HPDE6-E6E7 (cell line): ENCODE measurements at regions not wholly inside any gene's neighbourhood (a gene's known extent, or its start where the extent isn't known, plus 50 kb on each side); places are given as distances from the start of the nearest gene placed in this dataset.
"Not testable (repeated sequence)": the region's sequence is repeated elsewhere in the genome, so short reads cannot be mapped to it uniquely, and the experiment has no call there.

ENCODE experiments used
- DNase-seq: peaks from one replicate; pipeline ENCODE4 v3.0.0; 2011; ENCODE audit warnings: missing footprints; ENCODE audit errors: extremely low spot score

GRCh38 chr1:78247079-78247478 lies 201.3 kb downstream of the GIPC2 start:
- no peak for DNase-seq

GRCh38 chr1:78250201-78250600 lies 204.4 kb downstream of the GIPC2 start:
- no peak for DNase-seq

GRCh38 chr1:78254517-78254916 lies 208.8 kb downstream of the GIPC2 start:
- DNase-seq, result no peak

DNA sequence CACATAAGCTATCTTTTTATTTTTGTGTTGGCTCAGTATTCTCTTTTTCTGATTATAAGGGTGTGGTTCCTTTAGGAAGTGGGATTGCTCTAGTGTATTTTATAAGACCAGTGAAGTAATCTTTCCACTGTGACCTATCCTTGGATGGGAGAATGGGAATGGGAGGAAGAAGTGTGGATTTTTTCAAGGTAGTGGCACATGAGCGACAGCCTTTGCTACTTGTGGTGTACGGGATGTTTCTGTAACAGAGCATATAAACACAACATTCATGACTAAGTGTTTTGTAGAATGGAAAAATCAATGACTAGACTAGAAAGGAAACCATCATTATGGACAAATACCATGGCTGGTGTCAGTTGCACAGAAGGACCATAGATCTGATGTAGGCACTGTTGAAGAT lies 209.6 kb downstream of the GIPC2 start:
- no peak for DNase-seq

GRCh38 chr1:78255846-78256245 lies 210.1 kb downstream of the GIPC2 start:
- DNase-seq, result no peak

DNA sequence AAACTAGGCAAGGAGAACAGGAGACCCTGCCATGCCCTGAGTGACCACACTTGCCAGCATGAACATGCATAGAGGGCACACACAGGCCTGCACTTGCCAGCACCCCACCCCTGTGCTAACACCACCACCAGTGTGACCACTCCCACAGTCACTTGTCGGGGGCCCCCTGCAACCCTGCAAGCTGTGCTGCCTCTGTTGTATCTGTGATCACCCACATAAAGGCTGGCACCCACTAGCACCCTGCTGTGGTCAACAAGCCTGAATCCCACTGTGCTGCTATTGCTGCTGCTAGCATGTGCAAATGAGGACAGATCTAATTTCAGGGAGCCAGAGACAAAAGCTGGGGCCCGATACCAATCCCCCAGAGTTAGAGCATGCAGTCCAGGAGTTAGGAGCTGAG lies 217.7 kb downstream of the GIPC2 start:
- no peak for DNase-seq

- DNase-seq, result no peak
Observed at GRCh38 chr1:78263946-78264345, 218.2 kb downstream of the GIPC2 start.

- no peak for DNase-seq
Observed at GRCh38 chr1:78267513-78268218, 221.9 kb downstream of the GIPC2 start.

DNA sequence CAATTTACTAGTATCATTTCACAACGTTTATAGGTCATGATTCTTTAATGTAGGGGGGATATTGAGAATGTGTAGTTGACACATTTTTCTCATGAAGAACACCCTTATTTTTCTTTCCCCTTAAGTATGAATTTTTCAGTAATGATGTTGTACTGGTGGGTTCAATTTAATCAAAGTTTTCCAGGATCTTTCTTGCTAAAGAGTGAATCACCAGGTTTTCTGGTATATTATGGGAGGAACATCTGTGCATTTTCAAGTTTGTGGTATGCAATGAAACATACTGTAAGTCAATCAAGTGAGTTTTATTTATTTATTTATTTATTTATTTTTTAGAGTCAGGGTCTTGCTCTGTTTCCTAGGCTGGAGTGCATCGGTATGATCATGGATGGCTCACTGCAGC lies 221.2 kb upstream of the PTGFR start:
- DNase-seq, result no peak

DNA sequence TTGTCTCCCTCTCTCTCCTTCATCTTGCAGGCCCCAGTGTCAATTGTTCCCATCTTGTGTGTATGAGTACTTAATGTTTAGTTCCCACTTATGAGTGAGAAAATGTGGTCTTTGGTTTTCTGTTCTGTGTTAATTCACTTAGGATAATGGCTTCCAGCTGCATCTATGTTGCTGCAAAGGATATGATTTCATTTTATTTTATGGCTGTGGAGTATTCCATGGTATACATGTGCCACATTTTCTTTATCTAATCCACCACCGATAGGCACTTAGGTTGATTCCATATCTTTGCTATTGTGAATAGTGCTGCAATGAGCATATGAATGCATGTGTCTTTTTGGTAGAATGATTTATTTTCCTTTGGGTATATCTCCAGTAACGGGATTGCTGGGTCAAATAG lies 219.4 kb upstream of the PTGFR start:
- DNase-seq, result not testable (repeated sequence)

- DNase-seq, result no peak
Observed at GRCh38 chr1:78274814-78275213, 216.0 kb upstream of the PTGFR start.

GRCh38 chr1:78275456-78275855 lies 215.3 kb upstream of the PTGFR start:
- no peak for DNase-seq

DNA sequence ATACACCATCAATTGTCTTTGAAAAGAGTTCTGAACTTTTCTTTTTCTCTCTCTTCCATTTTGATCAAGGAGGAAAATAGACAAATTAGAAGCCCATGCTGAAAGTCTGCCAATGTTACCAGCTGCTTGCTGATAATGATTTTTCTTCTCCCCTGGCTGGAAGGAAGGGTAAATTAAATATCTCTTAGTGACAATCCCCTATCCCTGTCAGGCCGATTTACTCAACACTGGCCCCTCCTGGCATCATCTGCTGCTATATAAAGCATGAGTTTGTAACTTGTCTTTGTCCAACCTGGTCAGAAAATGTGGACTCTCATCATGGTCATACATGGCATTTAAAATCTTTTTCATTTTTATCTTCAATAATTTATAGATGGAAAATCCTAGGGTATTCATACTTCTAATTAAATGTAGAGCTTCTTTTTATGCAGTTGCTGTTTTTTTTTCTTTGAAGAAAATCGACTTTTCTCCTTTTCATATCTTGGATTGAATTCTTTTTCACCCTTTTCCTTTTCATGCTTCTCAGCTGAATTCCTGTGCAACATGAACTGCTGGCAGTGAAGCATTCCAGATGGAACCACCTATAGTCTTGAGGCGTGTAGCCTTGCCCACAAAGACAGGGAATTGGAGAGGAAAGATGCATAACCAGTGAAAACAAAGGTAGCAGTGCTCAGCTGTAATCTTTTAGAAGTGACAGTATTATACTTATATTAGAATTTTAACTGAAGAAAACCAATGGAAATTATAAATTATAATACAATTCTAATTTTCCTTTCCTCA lies 214.7 kb upstream of the PTGFR start:
- DNase-seq, result no peak

- no peak for DNase-seq
Observed at GRCh38 chr1:78277253-78277652, 213.5 kb upstream of the PTGFR start.

- DNase-seq, result no peak
Observed at GRCh38 chr1:78279051-78279450, 211.7 kb upstream of the PTGFR start.

- no peak for DNase-seq
Observed at GRCh38 chr1:78280626-78281025, 210.1 kb upstream of the PTGFR start.

DNA sequence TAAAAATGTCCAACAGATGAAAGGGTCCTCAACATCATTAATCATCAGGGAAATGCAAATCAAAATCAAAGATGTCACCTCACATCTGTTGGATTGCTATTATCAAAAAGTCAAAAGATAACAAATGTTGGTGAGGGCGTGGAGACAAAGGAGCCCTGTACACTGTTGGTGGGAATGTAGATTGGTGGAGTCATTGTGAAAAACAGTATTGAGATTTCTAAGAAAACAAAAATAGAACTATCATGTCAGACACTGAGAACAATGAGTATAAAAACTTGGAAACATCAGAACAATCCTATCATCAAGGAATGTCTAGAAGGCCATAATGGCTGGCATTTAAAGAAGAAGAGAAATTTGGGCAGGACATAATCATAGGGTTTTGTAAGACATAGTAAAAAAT lies 209.2 kb upstream of the PTGFR start:
- no peak for DNase-seq

GRCh38 chr1:78283691-78284090 lies 207.1 kb upstream of the PTGFR start:
- no peak for DNase-seq

- DNase-seq, result no peak
Observed at GRCh38 chr1:78284354-78284753, 206.4 kb upstream of the PTGFR start.

DNA sequence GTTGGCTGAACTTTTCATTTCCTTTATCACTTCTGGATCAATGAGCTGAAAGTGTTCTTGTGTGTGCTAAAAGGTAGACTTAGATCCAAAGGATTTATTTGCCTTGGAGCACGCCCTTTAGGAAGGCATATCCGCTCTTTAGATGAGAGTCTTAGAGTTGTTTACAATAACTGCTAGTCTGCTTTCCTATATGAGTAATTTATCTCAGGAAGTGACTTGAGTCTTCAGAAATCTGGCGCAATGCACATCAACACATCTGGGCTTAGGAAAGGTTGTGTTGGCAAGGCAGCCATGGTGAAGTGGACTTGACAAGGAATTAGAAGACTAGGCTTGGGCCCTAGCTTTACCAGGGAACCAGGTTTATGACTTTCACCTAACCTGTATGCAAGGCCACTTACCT lies 204.1 kb upstream of the PTGFR start:
- no peak for DNase-seq

GRCh38 chr1:78289603-78290002 lies 201.2 kb upstream of the PTGFR start:
- no peak for DNase-seq

DNA sequence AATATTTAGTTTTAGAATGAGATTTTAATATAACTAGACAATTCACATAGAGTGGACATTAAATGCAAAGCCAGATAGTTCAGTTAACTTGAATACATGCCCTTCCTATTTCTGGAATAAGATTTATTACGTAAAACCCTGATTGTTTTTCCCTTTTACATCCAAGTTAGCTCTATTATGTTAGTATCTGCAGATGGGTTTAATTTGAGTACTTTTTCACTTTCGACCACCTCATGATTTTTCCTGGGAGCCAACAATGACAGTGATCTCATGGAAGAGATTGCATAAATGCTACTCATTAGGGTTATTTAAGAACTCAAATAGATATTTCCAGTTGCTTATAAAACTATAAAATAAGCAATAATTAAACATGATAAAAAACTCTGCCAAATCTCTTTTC lies 199.4 kb upstream of the PTGFR start:
- DNase-seq, result no peak

GRCh38 chr1:78291872-78292271 lies 198.9 kb upstream of the PTGFR start:
- no peak for DNase-seq
